Fibroblast of skin of left biceps (primary cell): ENCODE measurements at regions not wholly inside any gene's neighbourhood (a gene's known extent, or its start where the extent isn't known, plus 50 kb on each side); places are given as distances from the start of the nearest gene placed in this dataset.
"Not testable (repeated sequence)": the region's sequence is repeated elsewhere in the genome, so short reads cannot be mapped to it uniquely, and the experiment has no call there.

Source experiments
- DNase-seq, 2 experiments: peaks; one replicate each; pipeline ENCODE4 v3.0.0-alpha.2; 2013; ENCODE audit warnings: low read depth in 2 of 2

GRCh38 chr12:116687888-116688287 is 50.0 kb downstream of the SPRING1 start:
- DNase-seq = no peak

- no peak for DNase-seq
These were observed 53.0 kb downstream of the SPRING1 start for GRCh38 chr12:116684891-116685290.

DNA sequence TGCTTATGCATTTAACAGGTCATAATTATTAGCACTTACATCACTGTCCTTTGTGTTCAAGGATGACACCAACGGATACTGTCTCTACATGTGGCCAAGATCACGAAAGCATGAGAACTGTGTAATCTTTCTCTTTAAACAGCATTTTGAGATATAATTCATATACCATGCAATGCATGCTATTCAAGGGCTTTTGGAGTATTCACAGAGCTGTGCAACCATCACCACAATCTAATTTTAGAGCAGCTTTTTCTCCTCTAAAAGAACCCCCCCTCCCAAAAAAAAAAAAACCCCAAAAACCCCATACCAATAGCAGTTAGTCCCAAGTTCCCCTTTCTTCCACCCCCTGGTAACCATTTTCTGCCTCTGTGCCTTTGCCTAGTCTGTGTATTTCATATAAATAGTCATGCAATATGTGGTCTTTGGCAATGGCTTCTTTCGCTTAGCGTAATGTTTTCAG is 60.6 kb downstream of the SPRING1 start:
- DNase-seq = no peak

- no peak for DNase-seq
These were observed 62.3 kb downstream of the SPRING1 start for GRCh38 chr12:116675339-116676107.

- DNase-seq = no peak
These were observed 63.2 kb downstream of the SPRING1 start for GRCh38 chr12:116674643-116675183.

DNA sequence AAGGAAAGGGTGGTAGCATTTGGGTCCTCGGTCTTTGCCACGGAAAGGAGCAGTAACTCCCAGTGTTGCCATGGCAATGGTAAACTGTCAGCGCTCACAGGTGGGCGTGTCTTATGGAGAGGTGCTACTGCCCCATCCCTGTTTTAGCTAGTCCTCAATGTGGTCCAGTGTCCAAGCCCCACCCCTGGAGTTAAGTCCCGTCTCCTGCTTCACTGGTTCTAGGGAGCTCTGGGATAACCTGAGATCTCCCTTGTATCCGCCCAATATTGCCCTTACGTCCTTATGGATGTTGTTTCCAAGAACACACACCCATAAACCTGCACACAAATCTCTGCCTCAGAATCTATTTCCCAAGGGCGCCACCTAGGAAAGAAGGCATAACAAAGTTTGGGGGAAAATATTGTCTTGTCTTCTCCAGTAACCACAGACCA is 64.2 kb downstream of the SPRING1 start:
- DNase-seq = no peak

DNA sequence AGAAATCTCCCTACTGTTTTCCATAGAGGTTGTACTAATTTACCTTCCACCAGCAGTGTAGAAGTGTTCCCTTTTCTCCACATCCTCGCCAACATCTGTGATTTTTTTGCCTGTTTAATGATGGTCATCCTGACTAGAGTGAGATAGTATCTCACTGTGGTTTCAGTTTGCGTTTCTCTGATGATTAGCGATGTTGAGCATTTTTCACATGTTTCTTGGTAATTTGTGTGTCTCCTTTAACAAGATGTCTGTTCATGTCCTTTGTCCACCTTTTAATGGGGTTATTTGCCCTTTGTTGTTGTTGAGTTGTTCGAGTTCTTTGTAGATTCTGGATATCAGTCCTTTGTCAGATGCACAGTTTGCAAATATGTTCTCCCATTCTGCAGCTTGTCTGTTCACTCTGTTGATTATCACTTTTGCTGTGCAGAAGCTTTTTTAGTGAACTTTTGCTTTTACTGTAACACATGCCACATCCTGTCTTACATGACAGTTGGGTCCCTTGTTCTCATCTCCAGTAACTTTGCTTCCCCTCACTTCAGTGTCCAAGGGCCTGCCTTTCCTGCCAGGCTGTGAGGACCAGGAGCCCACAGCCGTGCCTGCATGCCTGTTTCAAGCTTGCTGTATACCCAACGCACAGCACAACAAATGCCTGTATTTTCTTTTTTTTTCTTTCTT is 64.9 kb downstream of the SPRING1 start:
- no peak for DNase-seq

DNA sequence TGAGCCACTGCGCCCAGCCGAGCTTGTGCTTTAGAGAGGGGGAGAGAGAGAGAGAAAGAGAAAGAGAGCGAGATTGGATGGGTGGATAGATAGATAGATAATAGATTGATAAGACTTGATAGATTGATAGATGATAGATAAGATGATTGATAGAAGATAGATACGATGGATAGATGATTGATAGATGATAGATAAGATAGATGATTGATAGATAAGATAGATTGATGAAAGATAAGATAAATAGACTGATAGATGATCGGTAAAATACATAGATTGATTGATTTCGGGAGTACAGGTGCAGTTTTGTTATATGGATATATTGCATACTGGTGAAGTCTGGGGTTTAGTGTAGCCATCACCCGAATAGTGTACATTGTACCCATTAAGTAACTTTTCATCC is 65.9 kb downstream of the SPRING1 start:
- no peak for DNase-seq

DNA sequence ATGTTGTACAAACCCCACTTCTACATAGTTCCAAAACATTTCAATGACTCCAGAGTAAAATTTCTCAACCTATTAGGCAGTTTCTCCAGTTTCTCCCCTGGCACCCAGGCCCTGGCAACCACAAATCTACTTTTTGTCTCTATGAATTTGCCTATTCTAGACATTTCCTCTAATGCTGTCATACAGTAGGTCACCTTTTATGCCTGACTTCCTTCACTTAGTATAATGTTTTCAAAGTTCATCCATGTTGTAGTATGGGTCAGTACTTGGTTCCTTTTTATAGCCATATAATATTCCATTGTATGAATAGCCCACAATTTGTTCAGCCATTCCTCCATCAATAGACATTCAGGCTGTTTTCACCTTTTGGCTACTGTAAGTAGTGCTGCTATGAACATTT is 67.0 kb downstream of the SPRING1 start:
- DNase-seq = no peak

DNA sequence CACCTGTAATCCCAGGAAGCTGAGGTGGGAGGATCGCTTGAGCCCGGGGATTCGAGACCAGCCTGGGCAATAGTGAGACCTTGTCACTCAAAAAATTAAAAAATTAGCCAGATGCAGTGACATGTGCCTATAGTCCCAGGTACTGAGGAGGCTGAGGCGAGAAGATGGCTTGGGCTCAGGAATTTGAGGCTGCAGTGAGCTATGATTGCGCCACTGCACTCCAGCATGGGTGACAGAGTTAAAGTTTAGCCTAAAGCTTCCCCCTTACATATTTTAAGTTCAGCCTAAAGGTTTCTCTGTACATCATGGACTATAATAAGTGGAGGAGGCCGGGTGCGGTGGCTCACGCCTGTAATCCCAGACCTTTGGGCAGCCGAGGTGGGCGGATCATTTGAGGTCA is 70.1 kb downstream of the SPRING1 start:
- no peak for DNase-seq

- not testable (repeated sequence) for DNase-seq
These were observed 71.0 kb downstream of the SPRING1 start for GRCh38 chr12:116666829-116667228.

DNA sequence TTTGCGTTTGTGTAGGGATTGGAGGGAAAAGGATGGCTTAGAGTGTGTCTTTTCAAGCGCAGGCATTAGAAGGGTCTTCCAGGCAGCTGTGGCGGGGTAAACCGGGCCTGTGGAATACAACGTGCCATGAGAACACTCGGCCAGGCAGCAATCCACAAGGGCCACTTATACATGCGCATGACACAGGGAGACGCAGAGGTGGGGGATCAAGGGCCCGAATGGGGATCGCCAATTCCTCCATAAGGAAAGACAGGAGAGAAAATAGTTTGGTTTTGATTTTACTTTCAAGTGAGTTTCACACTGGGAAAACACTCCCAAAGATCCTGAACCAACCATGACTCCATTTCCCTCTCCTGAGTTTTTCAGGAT is 71.6 kb downstream of the SPRING1 start:
- DNase-seq = no peak

GRCh38 chr12:116665666-116666304 is 72.1 kb downstream of the SPRING1 start:
- DNase-seq = no peak

DNA sequence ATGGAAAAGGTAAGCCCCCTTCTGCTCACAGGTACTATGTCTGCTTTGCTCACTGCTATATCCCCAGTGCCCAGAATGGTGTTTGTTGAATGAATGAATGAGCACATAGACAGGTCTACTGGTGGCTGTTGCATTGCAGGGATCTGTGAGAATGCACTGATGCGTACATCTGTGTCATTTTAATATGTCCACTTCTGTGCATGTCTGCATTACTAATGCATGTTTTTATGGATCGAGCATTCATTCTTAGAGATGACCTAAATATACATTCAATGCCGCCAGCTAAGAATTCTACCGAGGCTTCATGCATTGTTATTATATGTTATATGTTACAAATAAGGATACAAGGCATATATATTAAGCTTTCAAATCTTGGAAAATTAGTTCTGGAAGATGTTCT is 73.8 kb downstream of the SPRING1 start:
- DNase-seq = no peak

GRCh38 chr12:116662612-116663144 is 75.2 kb downstream of the SPRING1 start:
- DNase-seq = no peak

DNA sequence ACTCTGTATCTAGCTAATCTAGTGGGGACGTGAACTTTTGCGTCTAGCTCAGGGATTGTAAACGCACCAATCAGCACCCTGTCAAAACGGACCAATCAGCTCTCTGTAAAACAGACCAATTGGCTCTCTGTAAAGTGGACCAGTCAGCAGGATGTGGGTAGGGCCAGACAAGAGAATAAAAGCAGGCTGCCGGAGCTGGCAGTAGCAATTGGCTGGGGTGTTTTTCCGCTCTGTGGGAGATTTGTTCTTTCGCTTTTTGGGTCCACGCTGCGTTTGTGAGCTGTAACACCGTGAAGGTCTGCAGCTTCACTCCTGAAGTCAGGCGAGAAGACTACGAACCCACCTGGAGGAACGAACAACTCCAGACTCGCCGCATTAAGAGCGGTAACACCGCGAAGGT is 76.5 kb downstream of the SPRING1 start:
- DNase-seq = no peak

GRCh38 chr12:116660740-116661139 is 77.1 kb downstream of the SPRING1 start:
- not testable (repeated sequence) for DNase-seq

GRCh38 chr12:116659771-116660481 is 77.9 kb downstream of the SPRING1 start:
- DNase-seq = no peak

DNA sequence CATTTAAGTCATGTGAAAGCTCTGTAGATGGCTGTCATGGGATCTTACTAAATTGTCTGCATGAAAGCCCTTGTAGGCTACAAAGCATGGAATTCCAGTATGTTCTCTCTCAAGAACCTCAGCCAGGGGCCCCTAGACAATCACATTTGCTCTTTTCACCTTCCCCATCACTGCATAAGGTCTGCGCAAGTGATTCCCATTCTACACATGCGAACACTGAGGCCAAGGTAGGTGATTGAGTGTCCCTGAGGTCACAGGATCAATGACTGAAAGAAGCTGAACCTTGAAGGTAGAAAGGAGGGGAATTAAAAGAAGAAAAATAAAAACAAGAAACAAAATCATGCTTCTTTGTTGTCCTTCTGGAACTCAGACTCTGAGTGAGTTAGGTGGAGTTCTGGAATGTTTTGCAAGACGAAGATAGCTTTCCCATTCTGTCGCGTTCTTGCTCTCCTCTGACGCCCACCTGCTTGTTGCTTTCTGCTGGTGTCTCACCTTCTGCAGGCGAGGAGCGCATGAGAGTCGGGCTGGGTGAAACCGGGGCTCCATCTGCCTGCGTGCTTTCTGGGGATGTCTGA is 79.9 kb downstream of the SPRING1 start:
- no peak for DNase-seq

DNA sequence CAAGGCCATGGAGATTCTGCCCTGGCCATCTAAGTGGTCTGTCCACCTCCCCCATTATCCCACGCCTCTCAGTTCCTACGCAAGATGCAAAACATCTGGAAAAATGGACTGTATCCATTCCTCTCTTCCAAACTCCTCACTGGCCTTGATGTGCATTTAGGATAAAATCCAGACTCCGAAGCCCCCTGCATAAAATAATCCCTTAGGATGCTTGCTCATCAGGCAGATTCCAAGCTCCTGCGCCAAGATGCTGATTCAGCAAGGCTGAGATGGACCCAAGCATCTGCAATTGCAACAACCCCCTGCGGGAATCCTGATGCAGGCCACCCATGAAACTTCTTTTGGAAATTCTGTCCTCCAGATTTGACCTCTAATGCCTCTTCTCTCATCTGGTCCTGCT is 81.6 kb downstream of the SPRING1 start:
- DNase-seq = peak; percentile 21 to 33

DNA sequence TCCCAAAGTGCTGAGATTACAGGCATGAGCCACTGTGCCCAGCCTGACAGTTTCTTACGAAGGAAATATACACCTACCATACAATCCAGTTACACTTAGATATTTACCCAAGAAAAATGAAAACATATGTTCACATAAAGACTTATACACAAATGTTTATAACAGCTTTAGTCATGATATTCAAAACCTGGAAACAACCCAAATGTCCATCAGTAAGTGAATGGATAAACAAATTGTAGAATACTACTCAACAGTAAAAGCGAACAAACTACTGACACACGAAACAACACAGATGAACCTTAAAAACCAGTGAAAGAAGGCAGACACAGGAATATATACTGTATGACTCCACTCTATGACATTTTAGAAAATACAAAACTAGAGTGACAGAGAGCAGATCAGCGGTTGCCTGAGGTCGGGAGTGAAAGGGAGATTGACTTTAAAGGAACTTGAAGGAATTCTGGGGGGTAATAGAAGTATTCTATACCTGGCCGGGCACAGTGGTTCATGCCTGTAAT is 83.6 kb downstream of the SPRING1 start:
- DNase-seq = no peak
